DLD1 (cell line): ENCODE measurements at regions not wholly inside any gene's neighbourhood (a gene's known extent, or its start where the extent isn't known, plus 50 kb on each side); places are given as distances from the start of the nearest gene placed in this dataset.
"Not testable (repeated sequence)": the region's sequence is repeated elsewhere in the genome, so short reads cannot be mapped to it uniquely, and the experiment has no call there.

Source experiments
- in situ Hi-C: cut with HindIII; loops from 2 replicates; pipeline ENCODE4 v1.10.0; 2017; ENCODE audit warnings: low sequenced_read_pairs

DNA sequence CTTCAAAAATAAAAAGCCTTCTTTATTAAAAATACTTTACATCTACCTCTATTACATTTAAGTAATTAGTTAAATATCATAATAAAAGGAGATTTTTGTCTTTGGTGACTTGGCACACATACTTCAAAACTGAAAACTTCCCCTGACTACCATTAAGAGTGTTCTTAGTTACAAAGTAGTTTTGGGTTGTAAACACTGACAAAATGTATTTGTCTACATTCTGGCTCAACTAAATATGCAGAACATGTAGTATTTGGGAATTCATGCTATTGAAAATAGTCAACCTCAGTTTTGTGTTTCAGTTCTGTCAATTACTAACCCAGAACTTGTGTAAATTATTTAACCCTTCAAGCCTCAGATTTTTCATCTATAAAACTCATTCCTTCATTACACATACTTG is 311.5 kb downstream of the RAD51AP2 start:
- in situ Hi-C loops = no loop called here

DNA sequence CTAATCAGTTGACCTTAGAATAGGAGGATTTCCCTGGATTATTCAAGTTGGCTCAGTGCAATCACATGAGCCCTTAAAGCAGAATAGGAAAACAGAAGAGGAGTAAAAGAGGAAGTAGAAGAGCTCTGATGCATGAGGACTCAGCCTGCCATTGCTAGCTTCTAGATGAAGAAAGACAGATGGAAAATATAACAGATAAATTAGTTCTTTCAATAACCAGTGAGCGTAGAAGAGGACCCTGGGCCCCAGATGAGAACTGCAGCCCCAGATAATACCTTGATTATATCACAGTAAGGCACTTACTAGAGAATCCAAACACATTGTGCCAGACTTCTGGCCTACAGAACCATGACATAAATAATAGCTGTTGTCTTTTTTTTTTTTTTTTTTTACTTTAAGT is 314.0 kb downstream of the RAD51AP2 start:
- in situ Hi-C loops = not testable (repeated sequence)

DNA sequence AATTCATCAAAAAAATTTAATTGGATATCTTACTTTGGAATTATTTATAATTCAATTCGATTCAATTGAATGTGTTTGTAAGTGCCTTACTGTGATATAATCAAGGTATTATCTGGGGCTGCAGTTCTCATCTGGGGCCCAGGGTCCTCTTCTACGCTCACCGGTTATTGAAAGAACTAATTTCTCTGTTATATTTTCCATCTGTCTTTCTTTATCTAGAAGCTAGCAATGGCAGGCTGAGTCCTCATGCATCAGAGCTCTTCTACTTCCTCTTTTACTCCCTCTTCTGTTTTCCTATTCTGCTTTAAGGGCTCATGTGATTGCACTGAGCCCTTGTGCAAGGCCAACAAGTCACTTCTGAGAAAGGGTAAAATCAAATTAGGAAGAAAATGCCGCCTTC is 315.6 kb downstream of the RAD51AP2 start:
- in situ Hi-C loops = not testable (repeated sequence)

DNA sequence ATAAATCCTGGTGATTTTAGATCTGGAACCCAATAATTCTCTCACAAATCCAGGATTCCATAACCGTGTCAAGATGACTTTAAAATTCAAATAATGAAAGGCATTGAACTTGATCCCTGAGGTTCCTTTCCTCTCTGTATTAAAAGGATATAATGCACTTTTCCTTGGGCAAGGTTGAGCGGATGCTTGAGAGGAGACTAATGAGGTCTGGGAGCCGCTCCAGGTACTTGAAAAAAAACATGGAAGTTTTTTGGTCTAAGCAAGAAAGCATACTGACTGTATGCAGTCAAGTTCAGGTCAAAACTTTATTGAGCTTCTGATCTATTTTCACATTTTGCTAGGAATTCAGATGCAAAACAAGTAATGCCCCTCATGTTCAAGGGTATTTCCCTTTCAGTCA is 318.5 kb downstream of the RAD51AP2 start:
- in situ Hi-C loops = no loop called here

DNA sequence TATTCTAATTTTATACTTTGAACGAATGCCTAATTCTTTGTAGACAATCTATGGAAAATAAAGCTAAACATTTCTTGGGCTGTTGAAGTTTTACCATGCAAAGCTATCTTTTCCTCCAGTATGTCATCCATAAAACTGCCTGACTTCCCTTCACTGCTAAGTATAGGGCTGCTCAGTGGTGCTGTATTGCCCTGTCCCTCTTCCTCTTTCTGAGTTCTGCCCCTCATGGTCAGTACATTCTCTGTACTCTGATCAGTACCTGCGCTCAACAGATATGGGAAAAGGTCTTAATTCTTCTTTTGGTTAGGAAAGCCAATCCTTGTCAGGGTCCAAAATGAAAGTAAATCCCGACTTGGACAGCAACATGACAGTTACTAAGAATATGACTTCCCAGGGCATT is 321.9 kb downstream of the RAD51AP2 start:
- in situ Hi-C loops = no loop called here

DNA sequence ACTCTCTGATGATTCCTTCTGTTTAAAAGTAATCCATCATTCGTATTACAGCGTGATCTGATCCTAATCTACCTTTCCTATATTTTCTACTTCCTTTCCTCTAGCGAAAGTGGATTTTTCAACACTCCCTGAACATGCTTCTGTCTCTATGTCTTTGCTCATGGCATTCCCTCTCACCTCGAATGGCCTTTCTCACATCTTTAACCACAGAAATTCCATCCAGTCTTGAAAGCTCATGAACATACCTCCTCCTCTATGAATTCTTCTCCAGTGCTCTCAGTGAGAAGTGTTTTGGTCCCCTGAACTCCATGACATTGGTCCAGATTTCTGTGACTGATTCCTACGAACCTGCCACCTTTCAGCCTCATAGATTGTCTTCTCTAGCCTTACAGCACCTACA is 323.2 kb downstream of the RAD51AP2 start:
- in situ Hi-C loops = no loop called here

DNA sequence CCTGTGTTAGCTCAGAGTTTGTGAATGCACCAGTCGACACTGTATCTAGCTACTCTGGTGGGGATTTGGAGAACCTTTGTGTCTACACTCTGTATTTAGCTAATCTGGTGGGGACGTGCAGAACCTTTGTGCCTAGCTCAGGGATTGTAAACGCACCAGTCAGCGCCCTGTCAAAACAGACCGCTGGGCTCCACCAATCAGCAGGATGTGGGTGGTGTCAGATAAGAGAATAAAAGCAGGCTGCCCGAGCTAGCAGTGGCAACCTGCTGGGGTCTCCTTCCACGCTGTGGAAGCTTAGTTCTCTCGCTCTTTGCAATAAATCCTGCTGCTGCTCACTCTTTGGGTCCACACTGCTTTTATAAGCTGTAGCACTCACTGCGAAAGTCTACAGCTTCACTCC is 324.2 kb downstream of the RAD51AP2 start:
- in situ Hi-C loops = no loop called here

DNA sequence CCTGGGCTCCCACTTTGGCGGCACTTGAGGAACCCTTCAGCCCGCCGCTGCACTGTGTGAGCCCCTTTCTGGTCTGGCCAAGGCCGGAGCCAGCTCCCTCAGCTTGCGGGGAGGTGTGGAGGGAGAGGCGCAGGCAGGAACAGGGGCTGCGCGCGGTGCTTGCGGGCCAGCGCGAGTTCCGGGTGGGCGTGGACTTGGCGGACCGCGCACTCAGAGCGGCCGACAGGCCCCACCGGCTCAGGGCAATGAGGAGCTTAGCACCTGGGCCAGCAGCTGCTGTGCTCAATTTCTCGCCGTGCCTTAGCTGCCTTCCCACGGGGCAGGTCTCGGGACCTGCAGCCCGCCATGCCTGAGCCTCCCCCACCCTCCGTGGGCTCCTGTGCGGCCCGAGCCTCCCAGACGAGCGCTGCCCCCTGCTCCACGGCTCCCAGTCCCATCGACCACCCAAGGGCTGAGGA is 324.8 kb downstream of the RAD51AP2 start:
- in situ Hi-C loops = not testable (repeated sequence)

DNA sequence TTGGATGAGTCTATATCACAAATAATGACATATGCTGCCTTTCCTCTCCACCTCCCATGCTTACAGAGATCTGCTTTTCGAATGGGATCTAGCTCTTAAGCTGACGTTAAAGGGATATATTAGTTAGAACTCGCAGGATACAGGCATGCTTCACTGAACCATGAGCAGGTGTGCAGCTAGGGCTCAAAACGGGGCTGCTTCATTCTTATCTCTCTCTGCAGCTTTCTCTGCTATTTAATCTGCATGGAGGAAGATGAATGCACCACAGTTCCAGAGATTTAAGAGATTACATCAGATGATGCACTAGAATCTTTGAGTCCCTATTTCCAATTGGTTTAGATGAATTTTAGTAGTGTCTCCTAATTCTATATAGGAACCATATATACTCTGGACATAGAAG is 327.0 kb downstream of the RAD51AP2 start:
- in situ Hi-C loops = no loop called here

DNA sequence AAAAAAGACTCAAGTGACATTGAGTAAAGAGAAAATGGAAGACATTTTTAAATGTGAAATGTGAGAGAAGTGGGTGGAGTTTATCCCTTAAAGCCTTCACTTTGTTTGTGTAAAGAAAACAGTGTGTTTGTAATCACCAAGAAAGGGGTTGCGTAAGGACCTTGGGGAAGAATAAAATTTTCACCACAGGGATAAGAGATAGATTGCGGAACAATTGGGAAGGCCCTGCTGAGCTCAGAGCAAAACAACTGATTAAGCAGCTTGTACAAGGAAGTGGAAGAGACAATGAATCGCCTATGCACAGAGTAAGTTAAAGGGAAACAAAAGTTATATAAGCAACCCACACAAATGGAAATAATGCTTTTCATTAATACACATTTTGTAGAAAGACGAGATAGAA is 327.7 kb downstream of the RAD51AP2 start:
- in situ Hi-C loops = no loop called here

DNA sequence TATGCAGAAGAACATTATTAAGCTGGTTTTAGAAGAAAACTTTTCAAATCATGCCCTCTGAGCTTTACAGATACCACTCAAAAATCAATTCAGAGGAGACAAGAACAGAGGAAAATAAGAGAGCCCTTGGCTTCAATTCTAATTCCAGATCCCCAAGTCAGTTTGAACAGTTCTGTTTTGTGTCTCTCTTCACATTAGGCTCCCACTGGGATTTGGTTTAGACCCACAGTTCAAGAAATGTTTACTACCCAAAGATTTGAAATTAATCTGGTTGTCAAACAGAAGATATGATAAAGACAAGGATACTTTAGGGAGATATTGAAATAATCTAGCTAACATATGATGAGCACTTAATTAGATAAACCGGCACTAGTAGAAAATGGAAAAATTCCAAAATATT is 329.5 kb downstream of the RAD51AP2 start:
- in situ Hi-C loops = no loop called here

DNA sequence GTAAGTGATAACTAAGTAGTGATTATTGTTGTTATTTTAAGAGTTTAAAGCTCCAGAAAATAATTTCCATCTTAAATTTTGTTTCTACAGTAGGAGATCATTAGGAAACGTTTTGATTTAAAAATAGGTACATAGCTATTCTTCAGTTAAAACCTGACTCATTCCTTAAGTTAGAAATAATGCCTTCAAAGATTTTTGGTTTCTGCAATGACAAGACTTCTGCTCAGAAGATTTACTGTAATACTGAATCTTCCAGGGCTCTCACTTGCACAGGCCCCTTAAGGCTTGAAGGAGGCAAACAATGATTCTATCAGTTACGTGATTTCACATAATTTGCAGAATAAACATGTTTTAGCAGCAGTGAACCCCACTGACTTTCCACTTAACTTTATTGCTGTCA is 333.7 kb downstream of the RAD51AP2 start:
- in situ Hi-C loops = no loop called here

DNA sequence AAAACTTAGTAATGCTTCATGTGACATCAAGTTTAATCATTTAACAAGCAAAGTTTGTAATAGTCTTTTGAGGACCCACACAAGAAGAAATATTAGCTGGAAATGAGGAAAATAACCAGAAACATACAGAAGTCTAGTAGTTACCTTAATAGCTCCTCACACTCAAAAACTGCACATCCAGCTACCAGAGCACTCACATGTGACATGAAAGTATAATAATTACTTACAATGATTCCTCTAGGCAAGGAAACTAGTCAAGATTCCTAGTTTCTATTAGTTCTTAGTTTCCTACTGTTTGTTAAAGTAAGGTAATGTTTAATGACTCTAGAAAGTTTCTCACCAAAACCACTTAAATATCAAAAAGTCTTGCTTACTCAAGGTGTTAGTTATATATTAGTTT is 335.8 kb downstream of the RAD51AP2 start:
- in situ Hi-C loops = no loop called here

DNA sequence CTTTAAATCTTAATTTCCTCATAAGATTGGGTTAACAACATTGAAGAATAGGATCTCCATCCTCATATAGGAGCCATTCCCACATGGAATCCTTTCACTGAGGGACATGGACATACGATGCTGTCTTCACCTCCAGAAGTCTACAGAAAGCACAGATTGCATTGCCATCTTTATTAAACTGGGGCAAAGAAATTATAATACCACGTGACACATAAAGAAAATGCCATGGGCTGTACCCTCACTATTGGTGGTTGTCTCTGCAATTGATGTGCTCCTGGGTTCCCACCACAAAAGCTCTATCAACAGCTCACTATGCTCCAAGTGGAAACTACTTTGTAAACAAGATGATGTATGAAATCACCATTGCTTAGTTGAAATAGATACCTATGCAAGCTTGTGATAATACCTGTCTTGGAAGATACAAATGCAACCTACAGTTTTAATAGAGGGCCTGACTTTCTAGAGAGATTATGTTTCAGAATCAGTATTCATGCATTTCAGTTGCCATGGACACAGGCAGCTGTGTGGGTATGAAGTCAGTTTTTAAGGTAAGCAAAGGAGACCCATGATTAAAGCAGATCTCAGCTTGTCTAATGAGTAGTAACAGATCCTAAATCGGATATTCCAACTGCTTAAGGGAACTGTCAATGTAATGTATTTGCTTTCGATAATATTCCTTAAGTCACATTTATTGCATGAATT is 337.0 kb downstream of the RAD51AP2 start:
- in situ Hi-C loops = no loop called here

DNA sequence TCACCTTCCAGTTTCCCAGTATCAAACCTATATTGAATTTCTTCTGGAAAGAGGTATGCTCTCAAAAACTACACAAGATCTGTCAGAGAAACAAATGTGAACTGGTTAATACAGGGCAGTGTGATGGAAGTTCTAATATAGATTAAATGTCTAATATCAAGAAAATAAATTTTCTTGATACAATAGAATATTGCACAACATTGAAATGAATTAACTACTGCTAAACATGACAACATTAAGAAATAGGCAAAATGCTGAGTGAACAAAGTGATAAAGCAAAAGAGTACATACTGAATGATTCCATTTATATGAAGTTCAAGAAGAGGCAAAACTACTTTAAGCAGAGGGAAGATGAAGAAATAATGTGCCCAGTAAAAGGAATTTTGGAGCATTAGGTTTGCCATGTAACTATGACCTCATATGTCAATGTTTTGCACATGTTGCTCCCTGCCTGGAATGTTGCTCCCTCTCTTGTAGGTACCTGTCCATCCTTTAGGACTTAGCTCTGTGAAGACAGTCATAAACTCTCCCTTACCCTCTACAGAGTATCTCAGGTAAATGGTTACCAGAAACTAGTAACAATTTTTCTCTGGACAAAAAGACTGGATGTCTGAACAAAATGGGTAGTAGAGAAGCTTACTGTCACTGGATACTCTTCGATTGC is 339.0 kb downstream of the RAD51AP2 start:
- in situ Hi-C loops = no loop called here

DNA sequence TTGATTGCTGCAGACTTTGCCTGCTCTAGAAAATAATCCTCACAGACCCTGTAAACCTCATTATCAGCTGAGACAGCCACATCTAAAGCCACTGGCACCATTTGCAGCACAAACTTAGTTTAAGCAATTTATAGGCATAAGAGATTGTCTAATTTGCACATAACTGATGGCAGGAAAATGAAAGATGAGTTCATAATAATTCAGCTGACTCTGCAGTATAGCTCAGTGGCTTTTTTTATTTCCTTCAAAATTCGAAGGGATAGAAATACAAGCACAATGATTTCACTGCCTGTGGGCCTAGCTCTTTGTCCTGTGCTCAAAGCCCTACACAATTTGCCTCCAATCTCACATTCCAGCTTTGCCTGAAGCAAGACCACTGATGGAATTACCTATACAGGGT is 341.2 kb downstream of the RAD51AP2 start:
- in situ Hi-C loops = no loop called here

DNA sequence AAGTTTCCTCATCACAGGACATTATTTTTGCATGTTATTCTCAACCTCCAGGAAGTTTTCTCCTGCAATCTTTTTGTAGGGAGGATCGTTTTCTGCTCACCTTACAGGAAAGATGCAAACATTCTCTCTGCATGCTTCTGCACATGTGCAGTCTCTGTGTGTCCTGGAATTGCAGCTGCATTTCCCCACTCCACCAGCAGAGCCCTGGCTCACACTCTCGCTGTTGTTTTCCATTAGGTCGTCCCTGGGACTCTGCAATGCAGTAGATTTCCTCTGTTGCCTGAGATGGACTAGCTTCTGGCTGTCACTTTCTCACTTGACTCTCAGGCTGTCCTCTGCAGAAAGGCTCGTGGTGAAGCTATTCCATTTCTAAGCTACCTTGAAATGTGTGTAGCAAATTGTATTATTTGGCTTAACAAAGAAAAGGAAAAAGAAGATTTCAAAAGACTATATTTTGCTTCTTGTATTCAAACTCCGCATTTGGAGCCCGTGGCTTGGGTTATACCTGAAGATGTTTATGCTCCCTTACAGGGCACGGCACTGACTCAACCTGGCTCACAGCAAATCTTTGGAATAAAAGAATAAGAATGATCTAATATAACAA is 346.7 kb downstream of the RAD51AP2 start:
- in situ Hi-C loops = no loop called here

DNA sequence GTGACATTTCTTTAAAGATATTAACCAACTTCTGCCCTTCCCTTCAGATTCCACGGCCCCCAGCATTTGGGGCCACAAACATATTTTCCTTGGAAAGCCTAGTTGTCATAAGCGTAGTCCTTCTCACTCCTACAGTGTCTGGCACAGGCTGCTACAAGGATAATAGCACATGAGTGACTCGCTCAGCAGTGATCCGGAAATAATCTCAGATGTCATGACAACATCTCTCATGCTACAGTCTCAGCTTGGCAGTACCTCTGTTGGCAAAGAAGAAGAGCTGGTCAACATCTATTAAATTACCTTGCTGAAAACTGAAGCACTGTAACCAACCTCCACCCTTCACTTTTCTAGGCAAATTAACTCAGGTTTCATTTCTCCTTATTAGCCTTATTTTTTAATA is 351.7 kb downstream of the RAD51AP2 start:
- in situ Hi-C loops = no loop called here

DNA sequence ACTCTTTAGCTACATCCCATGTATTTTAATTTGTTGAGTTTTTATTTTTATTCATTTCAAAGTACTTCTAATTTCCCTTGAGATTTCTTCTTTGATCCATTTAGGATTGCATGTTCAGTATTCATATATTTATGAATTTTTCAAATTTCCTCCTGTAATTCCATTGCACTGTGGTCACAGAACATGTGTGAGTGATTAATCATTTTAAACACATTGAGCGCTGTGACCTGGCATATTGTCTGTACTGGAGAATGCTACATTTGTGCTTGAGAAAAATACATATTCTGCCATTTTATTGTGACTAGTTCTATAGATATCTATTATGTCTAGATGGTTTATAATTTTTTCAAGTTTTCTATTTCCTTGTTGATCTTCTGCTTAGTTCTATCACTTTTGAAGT is 353.7 kb downstream of the RAD51AP2 start:
- in situ Hi-C loops = no loop called here

DNA sequence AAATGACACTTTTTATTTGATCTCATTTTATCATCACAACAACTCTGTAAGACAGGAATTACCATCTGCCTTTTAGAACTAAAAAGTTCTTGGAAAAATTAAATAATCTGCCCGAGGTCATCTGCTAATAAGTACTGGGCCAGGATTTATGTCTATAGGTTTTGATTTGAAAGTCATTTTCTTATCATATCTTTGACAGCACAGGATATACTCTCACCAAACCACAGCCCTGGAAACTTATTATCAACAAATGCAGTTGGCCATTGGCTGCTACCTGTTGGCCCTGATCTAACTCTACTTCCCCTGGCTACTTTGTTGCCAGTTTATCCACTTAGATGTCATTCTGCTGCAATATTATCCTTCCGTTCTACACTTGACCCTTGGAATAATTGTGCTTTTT is 354.6 kb downstream of the RAD51AP2 start:
- in situ Hi-C loops = no loop called here

DNA sequence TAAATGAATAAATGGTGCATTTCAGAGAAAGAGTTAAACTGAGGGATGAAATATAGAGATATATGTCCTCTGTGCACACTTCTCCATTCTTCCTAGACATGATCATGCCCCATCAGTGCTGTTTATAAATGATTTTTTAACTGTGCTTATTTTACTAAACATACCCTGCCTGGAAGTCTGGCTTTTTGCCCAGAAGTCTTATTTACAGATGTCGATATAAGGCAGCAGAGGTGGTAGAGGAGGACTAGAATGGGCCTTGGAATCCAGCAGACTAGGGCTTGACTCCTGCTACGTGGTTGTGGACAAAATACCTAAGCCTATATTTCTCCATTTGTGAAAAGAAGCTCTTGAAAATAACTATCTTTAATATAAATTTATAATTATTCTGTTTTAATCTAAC is 355.5 kb downstream of the RAD51AP2 start:
- in situ Hi-C loops = no loop called here

DNA sequence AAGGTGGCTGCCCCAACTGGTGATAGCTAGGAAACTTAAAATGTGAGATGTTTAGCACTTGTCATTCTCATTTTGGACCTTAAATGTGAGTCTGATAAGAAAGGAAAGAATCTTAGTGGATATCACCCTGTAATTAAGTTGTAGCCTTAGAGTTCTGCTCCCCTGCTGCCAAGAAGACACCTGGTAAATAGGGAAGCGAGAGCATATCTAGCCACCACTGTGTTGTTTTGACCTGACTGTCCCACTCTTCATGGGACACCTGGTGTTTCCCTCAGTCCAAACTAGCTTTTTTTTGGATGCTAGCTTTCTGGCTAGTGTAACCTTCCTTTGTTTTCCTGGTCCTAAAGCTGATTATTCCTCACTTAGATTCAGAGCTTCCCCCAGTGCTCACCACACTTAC is 357.6 kb downstream of the RAD51AP2 start:
- in situ Hi-C loops = no loop called here
